Ishikawa (cell line): ENCODE measurements at regions not wholly inside any gene's neighbourhood (a gene's known extent, or its start where the extent isn't known, plus 50 kb on each side); places are given as distances from the start of the nearest gene placed in this dataset.

Experiments
- CEBPB ChIP-seq: IDR thresholded peaks from 2 replicates; pipeline ENCODE4 v1.6.1; 2012
- CREB1 ChIP-seq: IDR thresholded peaks from 2 replicates; pipeline ENCODE4 v1.6.1; 2012; ENCODE audit warnings: low read depth
- EGR1 ChIP-seq: IDR thresholded peaks from 2 replicates; pipeline ENCODE4 v1.6.1; 2012
- EP300 ChIP-seq: IDR thresholded peaks from 2 replicates; pipeline ENCODE4 v1.6.1; 2012; ENCODE audit warnings: borderline replicate concordance
- FOXM1 ChIP-seq: IDR thresholded peaks from 2 replicates; pipeline ENCODE4 v1.6.1; 2012; ENCODE audit warnings: low read depth, borderline replicate concordance
- MAX ChIP-seq: IDR thresholded peaks from 2 replicates; pipeline ENCODE4 v1.6.1; 2012
- NFIC ChIP-seq: IDR thresholded peaks from 2 replicates; pipeline ENCODE4 v1.6.1; 2012
- RAD21 ChIP-seq: IDR thresholded peaks from 2 replicates; pipeline ENCODE4 v1.6.1; 2012; ENCODE audit warnings: low read depth
- REST ChIP-seq: IDR thresholded peaks from 2 replicates; pipeline ENCODE4 v1.6.1; 2012; ENCODE audit warnings: low read depth, mild to moderate bottlenecking
- TAF1 ChIP-seq: IDR thresholded peaks from 2 replicates; pipeline ENCODE4 v1.6.1; 2012; ENCODE audit warnings: low read depth, mild to moderate bottlenecking
- TCF12 ChIP-seq: IDR thresholded peaks from 2 replicates; pipeline ENCODE4 v1.6.1; 2012; ENCODE audit warnings: low read depth
- TEAD4 ChIP-seq: IDR thresholded peaks from 2 replicates; pipeline ENCODE4 v1.6.1; 2012
- USF1 ChIP-seq: IDR thresholded peaks from 2 replicates; pipeline ENCODE4 v1.6.1; 2012
- YY1 ChIP-seq: IDR thresholded peaks from 2 replicates; pipeline ENCODE4 v1.6.1; 2012; ENCODE audit warnings: low read depth
- ZBTB7A ChIP-seq: IDR thresholded peaks from 2 replicates; pipeline ENCODE4 v1.6.1; 2012; ENCODE audit warnings: low read depth

- no peak for TF ChIP-seq MAX
- TF ChIP-seq TAF1: no peak
- no peak for TF ChIP-seq EP300
- TF ChIP-seq TEAD4: no peak
- no peak for TF ChIP-seq NFIC
- no peak for TF ChIP-seq TCF12
- TF ChIP-seq REST: no peak
- TF ChIP-seq CEBPB: no peak
- no peak for TF ChIP-seq FOXM1
- no peak for TF ChIP-seq EGR1
- no peak for TF ChIP-seq YY1
Observed at GRCh38 chr2:188705191-188705590, 269.0 kb upstream of the COL3A1 start.

GRCh38 chr2:188713961-188714360 is 260.2 kb upstream of the COL3A1 start:
- no peak for TF ChIP-seq EP300
- TF ChIP-seq EGR1: no peak
- TF ChIP-seq TAF1: no peak
- no peak for TF ChIP-seq CREB1

- TF ChIP-seq REST: no peak
- no peak for TF ChIP-seq TEAD4
- no peak for TF ChIP-seq TAF1
- no peak for TF ChIP-seq USF1
- no peak for TF ChIP-seq RAD21
- no peak for TF ChIP-seq EGR1
- no peak for TF ChIP-seq CREB1
- no peak for TF ChIP-seq NFIC
Observed at GRCh38 chr2:188720811-188721605, 253.2 kb upstream of the COL3A1 start.

- TF ChIP-seq EP300 (no peak), RAD21 (no peak), TCF12 (no peak)
Observed at GRCh38 chr2:188721784-188722183, 252.4 kb upstream of the COL3A1 start.

GRCh38 chr2:188725746-188726360 is 248.3 kb upstream of the COL3A1 start:
- no peak for TF ChIP-seq ZBTB7A
- no peak for TF ChIP-seq NFIC
- no peak for TF ChIP-seq USF1
- no peak for TF ChIP-seq MAX
- no peak for TF ChIP-seq FOXM1
- no peak for TF ChIP-seq EGR1
- no peak for TF ChIP-seq CEBPB
- no peak for TF ChIP-seq TAF1
- no peak for TF ChIP-seq REST
- TF ChIP-seq TCF12: no peak
- no peak for TF ChIP-seq EP300
- TF ChIP-seq RAD21: no peak
- no peak for TF ChIP-seq TEAD4
- TF ChIP-seq CREB1: no peak
